ENCODE measurements at regions not wholly inside any gene's neighbourhood (a gene's known extent, or its start where the extent isn't known, plus 50 kb on each side); places are given as distances from the start of the nearest gene placed in this dataset.
"Not testable (repeated sequence)": the region's sequence is repeated elsewhere in the genome, so short reads cannot be mapped to it uniquely, and the experiment has no call there.

DNA sequence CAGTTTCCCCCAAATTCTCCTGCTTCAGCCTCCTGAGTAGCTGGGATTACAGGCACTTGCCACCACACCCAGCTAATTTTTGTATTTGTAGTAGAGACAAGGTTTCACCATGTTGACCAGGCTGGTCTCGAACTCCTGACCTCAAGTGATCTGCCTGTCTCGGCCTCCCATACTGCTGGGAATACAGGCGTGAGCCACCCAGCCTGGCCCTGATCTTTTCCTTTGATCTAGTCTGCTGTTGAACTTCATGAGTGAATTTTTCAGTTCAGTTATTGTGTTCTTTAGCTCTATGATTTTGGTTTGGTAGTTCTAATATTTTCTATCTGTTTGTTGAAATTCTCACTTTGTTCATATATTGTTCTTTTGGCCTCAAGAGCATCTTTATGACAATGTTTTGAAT is 83.4 kb upstream of the RAP2C start:
- H3K4me1 Mint-ChIP-seq, H3K27me3 Mint-ChIP-seq, DNase-seq, H3K9me3 Mint-ChIP-seq, H3K4me3 Mint-ChIP-seq, H3K36me3 Mint-ChIP-seq, H3K27ac Mint-ChIP-seq: not testable (repeated sequence)

DNA sequence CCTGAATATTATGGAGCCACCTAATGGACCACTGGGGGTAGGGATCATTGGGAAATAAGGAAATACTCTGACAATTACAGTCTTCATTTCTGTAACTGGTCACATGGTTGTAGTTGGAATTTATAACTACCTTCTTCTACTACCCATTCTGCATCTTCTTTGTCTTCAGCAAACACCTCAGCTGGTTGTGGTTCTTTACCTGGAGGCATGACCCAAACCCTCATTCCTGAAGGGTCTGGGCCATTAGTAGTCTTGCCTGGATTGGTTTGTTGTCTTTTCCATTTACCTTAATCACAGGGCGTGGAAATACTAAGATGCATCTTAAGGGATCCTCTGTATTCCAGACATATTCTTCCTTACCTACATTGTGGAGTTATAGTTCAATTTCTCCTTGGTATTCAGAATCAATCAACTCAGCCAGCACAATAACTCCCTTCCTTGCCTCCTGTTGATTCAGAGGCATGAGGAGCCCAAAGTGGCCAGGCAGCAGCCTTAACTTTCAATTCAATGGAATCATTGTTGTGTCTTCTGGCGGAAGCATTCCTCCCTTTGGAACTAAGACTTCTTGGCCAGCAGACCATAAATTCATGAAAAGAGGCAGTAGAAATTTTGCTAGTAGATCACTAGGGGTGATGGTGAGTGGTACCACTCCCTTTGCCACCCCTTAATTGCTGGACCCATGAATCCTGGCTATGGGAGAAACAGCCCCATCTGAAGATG is 75.7 kb upstream of the RAP2C start:
- Mint-ChIP-seq H3K36me3 (no peaks in the 10 kb centered on the region), H3K27me3 (no peaks in the 10 kb centered on the region), H3K9me3 (no peaks in the 10 kb centered on the region), H3K4me3 (no peak overlapping the region), H3K4me1 (no peaks in the 10 kb centered on the region), H3K27ac (no peak overlapping the region)
- no peak for DNase-seq

DNA sequence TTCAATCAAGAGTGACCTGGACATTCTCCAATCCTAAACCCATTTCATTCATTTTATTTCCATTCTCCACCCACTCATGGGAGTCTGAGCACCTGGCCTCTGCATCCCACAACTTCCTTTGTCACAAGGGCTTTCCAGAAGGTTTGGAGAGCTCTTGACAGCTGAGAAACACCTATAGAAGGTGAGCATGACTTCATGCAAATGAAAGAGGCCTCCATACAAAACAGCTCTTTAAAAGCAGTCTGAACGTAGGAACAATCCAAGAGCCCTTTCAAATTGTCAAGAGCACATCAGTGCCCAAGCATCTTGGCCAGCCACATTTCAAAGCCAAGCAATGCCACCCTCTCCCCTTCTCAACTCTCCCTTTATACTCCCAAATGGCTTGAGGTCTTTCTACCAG is 74.9 kb upstream of the RAP2C start:
- H3K4me3 Mint-ChIP-seq = no peak overlapping the region
- H3K27ac Mint-ChIP-seq = no peak overlapping the region
- no peaks in the 10 kb centered on the region for H3K9me3 Mint-ChIP-seq
- no peaks in the 10 kb centered on the region for H3K36me3 Mint-ChIP-seq
- H3K27me3 Mint-ChIP-seq = no peaks in the 10 kb centered on the region
- no peak for DNase-seq
- no peaks in the 10 kb centered on the region for H3K4me1 Mint-ChIP-seq

DNA sequence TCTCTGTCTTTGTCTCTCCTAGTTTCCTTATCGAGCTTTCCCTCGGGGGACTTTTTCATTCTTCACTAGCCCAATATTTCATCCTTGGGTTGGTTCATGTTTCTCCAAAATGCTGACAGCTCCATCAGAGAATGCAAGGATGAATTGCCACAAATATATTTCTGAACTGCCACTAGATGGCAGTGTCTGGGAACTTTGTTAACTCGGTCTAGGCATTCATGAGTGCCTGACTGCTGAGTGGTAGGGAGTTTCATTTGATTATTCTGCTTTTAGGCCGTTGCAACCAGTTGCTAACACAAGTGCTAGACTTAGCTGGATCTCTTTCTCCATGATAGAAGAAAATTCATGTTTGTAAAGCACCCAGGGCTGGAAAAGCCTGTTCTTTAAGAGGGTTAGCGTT is 73.5 kb upstream of the RAP2C start:
- Mint-ChIP-seq H3K9me3 (no peaks in the 10 kb centered on the region), H3K4me3 (no peak overlapping the region), H3K27me3 (no peaks in the 10 kb centered on the region), H3K27ac (no peak overlapping the region), H3K36me3 (no peaks in the 10 kb centered on the region), H3K4me1 (no peaks in the 10 kb centered on the region)
- DNase-seq = peak; percentile 3

DNA sequence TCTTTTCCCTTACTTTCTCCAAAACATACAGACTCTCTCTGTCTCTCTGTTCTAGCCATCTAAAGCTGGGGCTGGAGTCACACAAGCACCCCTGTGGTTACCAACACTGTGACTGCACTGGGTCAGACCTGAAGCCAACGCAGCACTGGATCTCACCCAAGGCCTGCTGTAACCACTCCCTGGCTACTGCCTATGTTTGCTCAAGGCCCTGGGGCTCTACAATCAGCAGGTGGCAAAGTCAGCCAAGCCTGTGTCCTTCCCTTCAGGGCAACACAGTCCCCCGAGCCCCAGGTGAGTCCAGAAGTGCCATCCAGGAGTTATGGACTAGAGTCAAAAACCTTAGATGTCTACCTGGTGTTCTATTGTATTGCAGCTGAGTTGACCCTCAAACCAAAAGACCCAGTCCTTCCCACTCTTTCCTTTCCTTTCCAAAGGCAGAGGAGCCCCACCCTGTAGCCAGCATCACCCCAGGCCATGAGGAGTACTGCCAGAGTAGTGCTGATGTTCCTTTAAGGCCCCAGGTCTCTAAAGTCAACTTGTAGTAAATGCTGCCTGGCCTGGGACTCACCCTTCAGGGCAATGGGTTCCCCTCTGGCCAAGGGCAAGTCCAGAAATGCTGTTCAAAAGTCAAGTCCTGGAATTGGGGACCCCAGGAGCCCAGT is 58.8 kb upstream of the RAP2C start:
- H3K27ac Mint-ChIP-seq = no peak overlapping the region
- H3K9me3 Mint-ChIP-seq = no peaks in the 10 kb centered on the region
- H3K4me1 Mint-ChIP-seq = no peaks in the 10 kb centered on the region
- H3K36me3 Mint-ChIP-seq = no peaks in the 10 kb centered on the region
- H3K27me3 Mint-ChIP-seq = no peaks in the 10 kb centered on the region
- DNase-seq = no peak
- H3K4me3 Mint-ChIP-seq = no peak overlapping the region

DNA sequence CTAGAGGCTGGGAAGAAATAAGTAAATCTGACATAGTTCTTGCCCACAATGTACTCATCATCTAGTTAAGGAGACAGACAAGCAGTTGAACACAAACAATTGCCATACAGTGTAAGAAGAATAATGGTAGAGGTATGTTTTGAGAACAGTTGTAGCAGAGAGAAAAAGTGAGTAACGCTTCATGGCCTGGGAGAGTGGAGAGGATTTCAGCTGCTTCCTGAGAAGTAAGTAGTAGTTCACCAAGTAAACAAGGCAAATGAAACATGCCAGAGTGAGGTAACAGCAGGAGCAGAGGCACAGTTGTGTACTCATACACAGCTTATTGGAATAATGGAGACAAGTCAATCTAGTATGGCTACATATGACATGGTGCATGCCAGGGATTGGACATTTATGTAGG is 53.6 kb upstream of the RAP2C start:
- no peaks in the 10 kb centered on the region for H3K27me3 Mint-ChIP-seq
- no peaks in the 10 kb centered on the region for H3K36me3 Mint-ChIP-seq
- peaks cover 10% of the 10 kb centered on the region for H3K4me1 Mint-ChIP-seq
- no peak overlapping the region for H3K4me3 Mint-ChIP-seq
- H3K27ac Mint-ChIP-seq = no peak overlapping the region
- no peak for DNase-seq
- no peaks in the 10 kb centered on the region for H3K9me3 Mint-ChIP-seq

DNA sequence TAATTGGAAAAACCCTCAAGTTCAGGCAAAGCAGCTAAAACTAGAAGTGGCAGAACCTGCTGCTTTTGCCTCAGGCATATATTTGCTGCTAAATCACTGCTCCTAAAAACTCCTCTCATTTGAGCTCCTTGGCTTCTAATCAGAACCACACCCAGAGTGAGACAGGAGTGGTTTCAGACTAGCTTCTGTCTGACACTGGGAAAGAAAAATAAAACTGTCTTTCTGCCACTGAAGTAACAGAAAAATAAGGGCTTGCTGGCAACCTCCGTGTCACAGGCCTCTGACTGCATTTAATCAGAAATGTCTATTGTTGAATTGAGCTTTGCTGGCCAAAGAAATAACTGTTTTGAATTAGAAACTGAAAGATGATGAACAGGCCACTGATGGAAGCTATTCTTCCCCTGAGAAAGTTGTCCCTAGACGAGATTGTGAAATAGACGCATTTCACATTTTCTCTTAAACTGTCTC is 52.1 kb upstream of the RAP2C start:
- Mint-ChIP-seq H3K36me3 (no peaks in the 10 kb centered on the region), H3K4me3 (no peak overlapping the region), H3K27me3 (no peaks in the 10 kb centered on the region), H3K27ac (no peak overlapping the region), H3K9me3 (no peaks in the 10 kb centered on the region), H3K4me1 (peaks cover 16% of the 10 kb centered on the region)
- no peak for DNase-seq

DNA sequence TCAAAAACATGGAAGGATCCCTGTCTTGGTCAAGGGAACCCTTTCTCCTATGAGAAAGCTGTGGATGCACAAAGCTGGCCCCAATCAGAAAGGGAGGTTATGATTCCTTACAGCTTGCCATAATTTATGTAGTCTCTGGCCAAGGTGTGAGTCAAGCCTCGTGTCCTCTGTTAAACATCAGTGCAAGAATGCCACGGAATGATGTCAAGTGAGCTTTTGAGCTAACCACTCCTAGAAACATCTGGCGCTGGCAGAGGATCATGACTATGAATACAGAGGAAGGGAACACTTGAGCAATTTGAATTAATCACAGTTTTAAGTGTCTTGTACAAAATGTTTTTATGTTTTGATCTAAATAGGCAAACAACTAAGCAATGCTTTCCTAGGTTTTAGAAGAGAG is 51.5 kb upstream of the RAP2C start:
- H3K36me3 Mint-ChIP-seq = no peaks in the 10 kb centered on the region
- H3K27ac Mint-ChIP-seq = no peak overlapping the region
- H3K27me3 Mint-ChIP-seq = no peaks in the 10 kb centered on the region
- no peak overlapping the region for H3K4me3 Mint-ChIP-seq
- H3K4me1 Mint-ChIP-seq = peaks cover 16% of the 10 kb centered on the region
- H3K9me3 Mint-ChIP-seq = no peaks in the 10 kb centered on the region
- no peak for DNase-seq

DNA sequence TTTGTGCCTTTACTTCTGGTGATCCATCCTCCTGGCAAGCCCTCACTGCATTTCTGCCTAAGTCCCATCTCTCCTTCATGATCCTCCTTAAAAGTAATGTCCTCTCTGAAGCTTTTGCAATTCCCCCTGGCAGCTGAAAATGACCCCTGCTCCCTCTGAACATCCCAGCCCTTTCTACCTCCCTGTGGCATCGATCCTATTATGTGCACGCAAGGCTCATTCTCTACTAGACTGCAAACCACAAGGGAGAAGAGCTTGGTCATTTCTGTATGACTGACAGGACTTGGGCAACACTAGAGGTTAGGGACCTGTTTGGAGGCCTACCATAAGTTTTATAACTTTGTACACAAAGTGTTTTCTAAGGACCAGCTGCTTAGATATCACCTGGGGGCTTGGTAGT is 50.8 kb upstream of the RAP2C start:
- no peak for DNase-seq
- no peak overlapping the region for H3K4me3 Mint-ChIP-seq
- peaks cover 16% of the 10 kb centered on the region for H3K4me1 Mint-ChIP-seq
- no peaks in the 10 kb centered on the region for H3K36me3 Mint-ChIP-seq
- H3K9me3 Mint-ChIP-seq = no peaks in the 10 kb centered on the region
- peak overlapping the region; percentile 38 for H3K27ac Mint-ChIP-seq
- no peaks in the 10 kb centered on the region for H3K27me3 Mint-ChIP-seq

All from activated naive CD8-positive, alpha-beta T cell treated with anti-CD3 and anti-CD28 coated beads for 36 hours (primary cell).